ENCODE measurements at regions not wholly inside any gene's neighbourhood (a gene's known extent, or its start where the extent isn't known, plus 50 kb on each side); places are given as distances from the start of the nearest gene placed in this dataset.

GRCh38 chr6:134678436-134678889 is 271.4 kb downstream of the ALDH8A1 start (continued):
- TF ChIP-seq NR4A1 (CRISPR knock-in tag; IDR thresholded peaks at IDR 0.05) (no peak), NR4A1 (tag; IDR thresholded peaks at IDR 0.05) (no peak), ZNF316 (IDR thresholded peaks at IDR 0.05) (peak; percentile 53; the same call in 1 of the 2 replicates), STAT5A (IDR thresholded peaks at IDR 0.05; ENCODE audit: borderline replicate concordance, low read length) (no peak), TCF7L2 (IDR thresholded peaks at IDR 0.05; ENCODE audit: low read depth, low read length) (no peak), ZFPM2 (CRISPR knock-in tag; IDR thresholded peaks at IDR 0.05) (no peak), SMARCE1 (IDR thresholded peaks at IDR 0.05) (no peak), E2F8 (IDR thresholded peaks at IDR 0.05; ENCODE audit: low read depth, partially characterized antibody) (no peak), BDP1 (IDR thresholded peaks at IDR 0.05; ENCODE audit: insufficient read depth, insufficient read length) (no peak), EZH2 (IDR thresholded peaks at IDR 0.05; ENCODE audit: borderline replicate concordance, low read depth, low read length) (no peak), ZNF586 (CRISPR knock-in tag; conservative IDR thresholded peaks at IDR 0.05) (no peak), CBX2 (IDR thresholded peaks at IDR 0.05; ENCODE audit: insufficient read depth, low read length, poor library complexity, severe bottlenecking) (no peak), MEF2D (tag; conservative IDR thresholded peaks at IDR 0.05; ENCODE audit: low read depth) (no peak), MAFG (tag; conservative IDR thresholded peaks at IDR 0.05) (peak; percentile 79), WHSC1 (IDR thresholded peaks at IDR 0.05; ENCODE audit: low read length) (no peak), NR0B1 (IDR thresholded peaks at IDR 0.05; ENCODE audit: partially characterized antibody) (no peak), ZNF696 (CRISPR knock-in tag; conservative IDR thresholded peaks at IDR 0.05) (no peak)
